Keratinocyte (primary cell): ENCODE measurements at regions not wholly inside any gene's neighbourhood (a gene's known extent, or its start where the extent isn't known, plus 50 kb on each side); places are given as distances from the start of the nearest gene placed in this dataset.
"Not testable (repeated sequence)": the region's sequence is repeated elsewhere in the genome, so short reads cannot be mapped to it uniquely, and the experiment has no call there.

Experiments used
- DNase-seq: peaks from one replicate; pipeline ENCODE4 v3.0.0-alpha.2; 2011; ENCODE audit warnings: low read depth, missing footprints, low spot score
- FAIRE-seq: peaks from 2 replicates; lab custom pipeline; 2011; peaks lifted over from hg19 to GRCh38; lab: Jason Lieb, UNC
- H2AFZ ChIP-seq: 2 replicates; pipeline ENCODE4 v1.6.0; 2012; ENCODE audit warnings: low read length, control low read depth, inconsistent platforms; ENCODE audit not compliant: control insufficient read depth
- H3K27ac ChIP-seq: 2 replicates; pipeline ENCODE4 v1.5.1; 2011; ENCODE audit warnings: low read length; ENCODE audit not compliant: control insufficient read depth, insufficient read depth
- H3K27me3 ChIP-seq: 3 replicates; pipeline ENCODE4 v1.6.0; 2011; ENCODE audit warnings: low read length; ENCODE audit not compliant: control insufficient read depth, insufficient read depth; ENCODE audit errors: extremely low read depth
- H3K36me3 ChIP-seq, 2 experiments: 2 replicates in 1 of 2; 3 replicates in 1 of 2; pipeline ENCODE4 v1.5.1; 2011; ENCODE audit warnings: low read length in 2 of 2, mild to moderate bottlenecking in 1 of 2; ENCODE audit not compliant: control insufficient read depth in 2 of 2, insufficient read depth in 2 of 2; ENCODE audit errors: extremely low read depth in 1 of 2
- H3K4me1 ChIP-seq: 3 replicates; pipeline ENCODE4 v1.5.1; 2011; ENCODE audit warnings: low read length; ENCODE audit not compliant: control insufficient read depth, insufficient read depth; ENCODE audit errors: extremely low read depth
- H3K4me2 ChIP-seq: 3 replicates; pipeline ENCODE4 v1.6.0; 2011; ENCODE audit warnings: low read depth, low read length; ENCODE audit not compliant: control insufficient read depth, insufficient read depth; ENCODE audit errors: extremely low read depth
- H3K4me3 ChIP-seq, 3 experiments: fragments of 200-600 bp in 1 of 3; sonication (generic) in 1 of 3; 2 replicates in 2 of 3; 3 replicates in 1 of 3; pipeline ENCODE4 v1.5.1; 2011 to 2016; ENCODE audit warnings: low read length in 3 of 3, mild to moderate bottlenecking in 3 of 3, control low read depth in 2 of 3, inconsistent platforms in 1 of 3, low read depth in 1 of 3, mixed read lengths in 1 of 3, mixed run types in 1 of 3, moderate library complexity in 1 of 3; ENCODE audit not compliant: control insufficient read depth in 2 of 3, insufficient read depth in 2 of 3; ENCODE audit errors: extremely low read depth in 1 of 3
- H3K79me2 ChIP-seq: 2 replicates; pipeline ENCODE4 v1.6.0; 2012; ENCODE audit warnings: low read length; ENCODE audit not compliant: control insufficient read depth, insufficient read depth
- H3K9ac ChIP-seq: 3 replicates; pipeline ENCODE4 v1.6.0; 2011; ENCODE audit warnings: low read length; ENCODE audit not compliant: control insufficient read depth, insufficient read depth; ENCODE audit errors: extremely low read depth
- H3K9me1 ChIP-seq: 3 replicates; pipeline ENCODE4 v1.6.0; 2011; ENCODE audit warnings: low read length; ENCODE audit not compliant: control insufficient read depth, insufficient read depth; ENCODE audit errors: extremely low read depth
- H3K9me3 ChIP-seq: 2 replicates; pipeline ENCODE4 v1.5.1; 2012; ENCODE audit warnings: low read depth, low read length; ENCODE audit not compliant: control insufficient read depth
- H4K20me1 ChIP-seq: 3 replicates; pipeline ENCODE4 v1.6.0; 2011; ENCODE audit warnings: low read length; ENCODE audit not compliant: control insufficient read depth, insufficient read depth; ENCODE audit errors: extremely low read depth
- EZH2 ChIP-seq: IDR thresholded peaks from one replicate; pipeline ENCODE4 v1.6.1; 2012; ENCODE audit warnings: inconsistent platforms, mild to moderate bottlenecking, low read length, moderate library complexity
- dilution Hi-C: fragments of 300-500 bp; cut with MboI; formaldehyde crosslinking; loops from one replicate; pipeline ENCODE4 v1.7.0; 2020; ENCODE audit warnings: low sequenced_read_pairs; ENCODE audit not compliant: extremely low pct_ligation_motif_present
- TF ChIP-seq, protein P1 (sequence below), 3 experiments: IDR thresholded peaks in 1 of 3; conservative IDR thresholded peaks in 1 of 3; optimal IDR thresholded peaks in 1 of 3; 2 replicates in 2 of 3; 3 replicates in 1 of 3; pipeline versions ENCODE3 to v1.5.1; 2011; ENCODE audit warnings: low read length in 3 of 3, mild to moderate bottlenecking in 3 of 3, moderate library complexity in 2 of 3, control low read depth in 1 of 3, inconsistent platforms in 1 of 3; ENCODE audit not compliant: insufficient read depth in 2 of 3; ENCODE audit errors: extremely low read depth in 1 of 3

GRCh38 chr4:133264251-133264650 is 115.2 kb downstream of the PCDH10 start:
- H3K4me1 ChIP-seq, H3K79me2 ChIP-seq, H3K9ac ChIP-seq, DNase-seq, H3K9me3 ChIP-seq, H3K27me3 ChIP-seq, FAIRE-seq, H2AFZ ChIP-seq, dilution Hi-C loops, H3K9me1 ChIP-seq, H3K36me3 ChIP-seq, H3K4me2 ChIP-seq, H3K27ac ChIP-seq, H3K4me3 ChIP-seq, H4K20me1 ChIP-seq: not testable (repeated sequence)

- no peaks in the 10 kb centered on the region for H3K4me1 ChIP-seq
- FAIRE-seq (no peak), DNase-seq (no peak)
- H3K9me3 ChIP-seq, result no peaks in the 10 kb centered on the region
- H3K9ac ChIP-seq, result no peak overlapping the region
- H3K36me3 ChIP-seq, result no peaks in the 10 kb centered on the region
- no peaks in the 10 kb centered on the region for H3K9me1 ChIP-seq
- no peak overlapping the region for H3K27ac ChIP-seq
- no peaks in the 10 kb centered on the region for H4K20me1 ChIP-seq
- TF ChIP-seq EZH2, result no peak
- TF ChIP-seq, protein P1, sequence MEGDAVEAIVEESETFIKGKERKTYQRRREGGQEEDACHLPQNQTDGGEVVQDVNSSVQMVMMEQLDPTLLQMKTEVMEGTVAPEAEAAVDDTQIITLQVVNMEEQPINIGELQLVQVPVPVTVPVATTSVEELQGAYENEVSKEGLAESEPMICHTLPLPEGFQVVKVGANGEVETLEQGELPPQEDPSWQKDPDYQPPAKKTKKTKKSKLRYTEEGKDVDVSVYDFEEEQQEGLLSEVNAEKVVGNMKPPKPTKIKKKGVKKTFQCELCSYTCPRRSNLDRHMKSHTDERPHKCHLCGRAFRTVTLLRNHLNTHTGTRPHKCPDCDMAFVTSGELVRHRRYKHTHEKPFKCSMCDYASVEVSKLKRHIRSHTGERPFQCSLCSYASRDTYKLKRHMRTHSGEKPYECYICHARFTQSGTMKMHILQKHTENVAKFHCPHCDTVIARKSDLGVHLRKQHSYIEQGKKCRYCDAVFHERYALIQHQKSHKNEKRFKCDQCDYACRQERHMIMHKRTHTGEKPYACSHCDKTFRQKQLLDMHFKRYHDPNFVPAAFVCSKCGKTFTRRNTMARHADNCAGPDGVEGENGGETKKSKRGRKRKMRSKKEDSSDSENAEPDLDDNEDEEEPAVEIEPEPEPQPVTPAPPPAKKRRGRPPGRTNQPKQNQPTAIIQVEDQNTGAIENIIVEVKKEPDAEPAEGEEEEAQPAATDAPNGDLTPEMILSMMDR (optimal IDR thresholded peaks at IDR 0.05 in 1 of 3, IDR thresholded peaks at IDR 0.05 in 1 of 3, conservative IDR thresholded peaks at IDR 0.05 in 1 of 3; ENCODE audit: extremely low read depth in 1 of 3, insufficient read depth in 2 of 3, low read length in 3 of 3), result no peak
- H2AFZ ChIP-seq, result no peak overlapping the region
- dilution Hi-C loops, result no loop called here
- H3K79me2 ChIP-seq, result no peaks in the 10 kb centered on the region
- no peak overlapping the region for H3K4me3 ChIP-seq
- no peaks in the 10 kb centered on the region for H3K27me3 ChIP-seq
- H3K4me2 ChIP-seq, result no peak overlapping the region
These were observed 114.0 kb downstream of the PCDH10 start for GRCh38 chr4:133263104-133263503.

GRCh38 chr4:133247861-133248260 is 98.8 kb downstream of the PCDH10 start:
- TF ChIP-seq EZH2, result no peak
- TF ChIP-seq, protein P1 (optimal IDR thresholded peaks at IDR 0.05 in 1 of 3, IDR thresholded peaks at IDR 0.05 in 1 of 3, conservative IDR thresholded peaks at IDR 0.05 in 1 of 3; ENCODE audit: extremely low read depth in 1 of 3, insufficient read depth in 2 of 3, low read length in 3 of 3), result no peak
- Histone ChIP-seq H3K9me3 (no peaks in the 10 kb centered on the region), H3K27ac (no peak overlapping the region), H3K36me3 (no peaks in the 10 kb centered on the region), H2AFZ (no peak overlapping the region), H3K4me1 (no peaks in the 10 kb centered on the region), H3K4me3 (no peak overlapping the region), H3K27me3 (no peaks in the 10 kb centered on the region), H3K4me2 (no peak overlapping the region), H3K9ac (no peak overlapping the region), H3K9me1 (no peaks in the 10 kb centered on the region), H3K79me2 (no peaks in the 10 kb centered on the region), H4K20me1 (no peaks in the 10 kb centered on the region)
- DNase-seq (no peak), FAIRE-seq (no peak)
- dilution Hi-C loops, result no loop called here
